A673 (cell line): ENCODE measurements at regions not wholly inside any gene's neighbourhood (a gene's known extent, or its start where the extent isn't known, plus 50 kb on each side); places are given as distances from the start of the nearest gene placed in this dataset.

Source experiments
- BruUV-seq: library from RNA; stranded (reverse); fragments of 400-500 nt; replicated peaks from 2 replicates; lab custom pipeline; 2021; lab: Mats Ljungman, UMichigan
- CTCF ChIA-PET: fragments of 300-600 bp; sonication (Branson Sonifier 250); formaldehyde crosslinking; loops from one replicate; lab custom pipeline; 2022; ENCODE audit warnings: antibody characterized with exemption; lab: Charles Lee
- POLR2A ChIA-PET: fragments of 300-600 bp; sonication (Branson Sonifier 250); formaldehyde crosslinking; loops from one replicate; lab custom pipeline; 2022; ENCODE audit warnings: antibody characterized with exemption; ENCODE audit not compliant: low non-redundant PET; lab: Charles Lee
- DNase-seq: peaks from one replicate; pipeline ENCODE4 v3.0.0-alpha.2; 2015; ENCODE audit warnings: low spot score
- H3K27ac ChIP-seq: fragments of 200-600 bp; sonication (generic); 2 replicates; pipeline ENCODE4 v1.5.1; 2016; ENCODE audit warnings: mixed run types, low read depth, mild to moderate bottlenecking, mixed read lengths, antibody characterized with exemption, low read length; ENCODE audit not compliant: poor library complexity, severe bottlenecking
- H3K27me3 ChIP-seq: fragments of 200-600 bp; sonication (generic); replicated peaks from 2 replicates; pipeline ENCODE4 v1.6.1; 2017; ENCODE audit warnings: mixed run types, low read depth, mild to moderate bottlenecking, mixed read lengths, antibody characterized with exemption, low read length; ENCODE audit not compliant: insufficient read depth, poor library complexity
- H3K36me3 ChIP-seq: fragments of 200-600 bp; sonication (generic); 2 replicates; pipeline ENCODE4 v1.6.1; 2016; ENCODE audit warnings: mixed run types, mild to moderate bottlenecking, mixed read lengths, antibody characterized with exemption, low read length; ENCODE audit not compliant: insufficient read depth, poor library complexity, severe bottlenecking
- H3K4me1 ChIP-seq: fragments of 200-600 bp; sonication (generic); 2 replicates; pipeline ENCODE4 v1.6.1; 2017; ENCODE audit warnings: mixed run types, mild to moderate bottlenecking, mixed read lengths, antibody characterized with exemption, low read length; ENCODE audit not compliant: insufficient read depth, poor library complexity, severe bottlenecking
- H3K4me3 ChIP-seq: fragments of 200-600 bp; sonication (generic); 2 replicates; pipeline ENCODE4 v1.5.1; 2016; ENCODE audit warnings: low read depth, mixed run types, mild to moderate bottlenecking, mixed read lengths, low read length; ENCODE audit not compliant: poor library complexity, severe bottlenecking
- H3K9me3 ChIP-seq: fragments of 200-600 bp; sonication (generic); 2 replicates; pipeline ENCODE4 v1.6.1; 2016; ENCODE audit warnings: mixed run types, low read depth, mild to moderate bottlenecking, mixed read lengths, antibody characterized with exemption, low read length; ENCODE audit not compliant: poor library complexity, severe bottlenecking
- CTCF ChIP-seq: fragments of 300-800, 200-600 bp; sonication (generic); conservative IDR thresholded peaks from 2 replicates; pipeline ENCODE4 v1.5.1; 2017; ENCODE audit warnings: low read depth, mild to moderate bottlenecking, antibody characterized with exemption, low read length, moderate library complexity, mixed read lengths
- EZH2 ChIP-seq: fragments of 200-600 bp; sonication (generic); IDR thresholded peaks from 2 replicates; pipeline ENCODE4 v1.6.1; 2017; ENCODE audit warnings: borderline replicate concordance, low read depth, mild to moderate bottlenecking, mixed read lengths, antibody characterized with exemption, low read length; ENCODE audit not compliant: poor library complexity, severe bottlenecking
- intact Hi-C: fragments of 100-400 bp; cut with micrococcal nuclease; formaldehyde crosslinking; loops from one replicate; pipeline ENCODE4 v1.10.0; 2022; ENCODE audit not compliant: unreplicated experiment

DNA sequence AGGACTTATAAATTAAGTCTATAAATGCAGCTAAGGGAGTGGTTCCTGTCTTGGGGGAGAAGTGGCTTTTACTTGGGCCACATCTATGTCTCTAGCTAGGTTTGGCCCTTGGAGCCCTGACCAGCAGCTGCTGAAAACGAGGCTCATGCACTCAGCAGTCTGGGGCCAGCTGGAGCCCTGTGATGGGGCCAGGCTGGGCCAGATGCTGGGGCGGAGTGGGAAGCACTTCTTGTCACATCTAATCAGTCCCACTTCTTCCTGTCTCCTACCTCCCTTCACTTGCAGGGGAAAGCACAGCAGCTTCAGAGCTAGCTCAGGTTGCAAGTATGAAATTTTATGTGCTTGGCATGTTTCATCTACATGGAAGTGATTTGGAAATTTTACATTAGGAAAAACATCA is 209.9 kb upstream of the ROPN1 start:
- Histone ChIP-seq H3K36me3 (no peaks in the 10 kb centered on the region), H3K27ac (no peak overlapping the region), H3K9me3 (no peaks in the 10 kb centered on the region), H3K27me3 (no peaks in the 10 kb centered on the region), H3K4me1 (no peaks in the 10 kb centered on the region), H3K4me3 (no peak overlapping the region)
- no TSS peak for BruUV-seq
- DNase-seq: no peak
- intact Hi-C loops: no loop called here
- CTCF ChIA-PET: no interaction called here
- TF ChIP-seq CTCF (no peak), EZH2 (no peak)
- POLR2A ChIA-PET: no interaction called here

GRCh38 chr3:124202754-124203153 is 210.8 kb upstream of the ROPN1 start:
- no peak for DNase-seq
- no peaks in the 10 kb centered on the region for H3K9me3 ChIP-seq
- POLR2A ChIA-PET: no interaction called here
- no peaks in the 10 kb centered on the region for H3K36me3 ChIP-seq
- BruUV-seq: no TSS peak
- no peaks in the 10 kb centered on the region for H3K4me1 ChIP-seq
- no peaks in the 10 kb centered on the region for H3K27me3 ChIP-seq
- TF ChIP-seq EZH2 (no peak), CTCF (no peak)
- intact Hi-C loops: no loop called here
- no peak overlapping the region for H3K27ac ChIP-seq
- H3K4me3 ChIP-seq: no peak overlapping the region
- CTCF ChIA-PET: no interaction called here

DNA sequence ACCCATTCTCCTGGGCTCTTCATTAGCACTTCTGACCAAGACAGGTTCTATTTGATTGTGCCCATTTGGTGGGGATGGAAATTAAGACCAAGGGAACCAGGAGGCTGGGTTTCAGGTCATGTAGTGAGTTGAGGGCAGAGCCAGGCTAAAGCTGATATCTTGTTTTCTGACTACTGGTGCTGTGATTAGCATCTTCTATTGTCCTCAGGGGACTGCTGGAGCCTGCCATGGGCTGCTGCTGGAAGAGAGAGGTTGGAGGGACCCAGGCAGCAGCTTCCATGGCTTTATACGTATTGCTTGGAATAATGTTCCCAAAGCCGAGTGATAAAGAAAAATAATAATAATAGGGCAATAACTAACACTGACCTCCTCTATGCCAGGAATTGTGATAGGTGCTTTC is 211.4 kb upstream of the ROPN1 start:
- ChIA-PET POLR2A (no interaction called here), CTCF (no interaction called here)
- Histone ChIP-seq H3K27me3 (no peaks in the 10 kb centered on the region), H3K36me3 (no peaks in the 10 kb centered on the region), H3K27ac (no peak overlapping the region), H3K4me1 (no peaks in the 10 kb centered on the region), H3K9me3 (no peaks in the 10 kb centered on the region), H3K4me3 (no peak overlapping the region)
- DNase-seq: no peak
- intact Hi-C loops: no loop called here
- TF ChIP-seq EZH2 (no peak), CTCF (no peak)
- BruUV-seq: no TSS peak
